ENCODE measurements at regions not wholly inside any gene's neighbourhood (a gene's known extent, or its start where the extent isn't known, plus 50 kb on each side); places are given as distances from the start of the nearest gene placed in this dataset.

- no peak for TF ChIP-seq CTCF (conservative IDR thresholded peaks at IDR 0.05; ENCODE audit: low read length)
- no peak for TF ChIP-seq EZH2phosphoT487 (IDR thresholded peaks at IDR 0.05; ENCODE audit: borderline replicate concordance)
These were observed 101.8 kb upstream of the CREB1 start for GRCh38 chr2:207427986-207428385.

Measured in Loucy (cell line).